GM23338 (cell line): ENCODE measurements at regions not wholly inside any gene's neighbourhood (a gene's known extent, or its start where the extent isn't known, plus 50 kb on each side); places are given as distances from the start of the nearest gene placed in this dataset.

Source experiments
- ATAC-seq: fragments of 200-7000 bp; cut with Tn5 transposase; 3 replicates; pipeline ENCODE4 v1.9.1; 2020
- DNase-seq: peaks from one replicate; pipeline ENCODE4 v3.0.0-alpha.2; 2015; ENCODE audit warnings: low spot score
- H2AFZ ChIP-seq: fragments of 200-600 bp; sonication (generic); 2 replicates; pipeline ENCODE4 v1.8.0; 2016; ENCODE audit warnings: antibody characterized with exemption, mild to moderate bottlenecking, moderate library complexity
- H3F3A ChIP-seq: fragments of 200-600 bp; sonication (generic); replicated peaks from 2 replicates; pipeline ENCODE4 v1.8.0; 2017; ENCODE audit warnings: antibody characterized with exemption, mixed run types, low read depth
- H3K27ac ChIP-seq: fragments of 200-600 bp; sonication (generic); 2 replicates; pipeline ENCODE4 v1.6.1; 2016; ENCODE audit warnings: low read depth
- H3K27me3 ChIP-seq: fragments of 200-600 bp; sonication (generic); 2 replicates; pipeline ENCODE4 v1.8.0; 2016; ENCODE audit warnings: mild to moderate bottlenecking, mixed run types, moderate library complexity; ENCODE audit not compliant: insufficient read depth
- H3K36me3 ChIP-seq: fragments of 200-600 bp; sonication (generic); 2 replicates; pipeline ENCODE4 v1.8.0; 2016; ENCODE audit warnings: mild to moderate bottlenecking; ENCODE audit not compliant: insufficient read depth
- H3K4me1 ChIP-seq: fragments of 200-600 bp; sonication (generic); 2 replicates; pipeline ENCODE4 v1.8.0; 2016; ENCODE audit warnings: mild to moderate bottlenecking, moderate library complexity; ENCODE audit not compliant: insufficient read depth
- H3K4me2 ChIP-seq: fragments of 200-600 bp; sonication (generic); 2 replicates; pipeline ENCODE4 v1.7.1; 2017; ENCODE audit warnings: mixed run types
- H3K4me3 ChIP-seq: fragments of 200-600 bp; sonication (generic); 2 replicates; pipeline ENCODE4 v1.6.1; 2016; ENCODE audit warnings: mixed run types
- H3K79me2 ChIP-seq: fragments of 200-600 bp; sonication (generic); replicated peaks from 2 replicates; pipeline ENCODE4 v1.8.0; 2017; ENCODE audit warnings: mild to moderate bottlenecking; ENCODE audit not compliant: insufficient read depth
- H3K9me2 ChIP-seq: fragments of 200-600 bp; sonication (generic); 2 replicates; pipeline ENCODE4 v1.8.0; 2017; ENCODE audit not compliant: insufficient read depth
- H4K20me1 ChIP-seq: fragments of 200-600 bp; sonication (generic); replicated peaks from 2 replicates; pipeline ENCODE4 v1.8.0; 2017; ENCODE audit warnings: mild to moderate bottlenecking; ENCODE audit not compliant: insufficient read depth
- H3K27ac Mint-ChIP-seq: 2 replicates; pipeline ENCODE4 v1.8.0; 2020; ENCODE audit warnings: inconsistent platforms, mild to moderate bottlenecking, moderate library complexity, mixed read lengths
- H3K27me3 Mint-ChIP-seq: 3 replicates; pipeline ENCODE4 v1.8.0; 2022; ENCODE audit warnings: low read depth, mild to moderate bottlenecking, moderate library complexity, mixed read lengths, inconsistent platforms; ENCODE audit not compliant: insufficient read depth, poor library complexity
- H3K36me3 Mint-ChIP-seq: 3 replicates; pipeline ENCODE4 v1.8.0; 2021; ENCODE audit warnings: low read depth, mild to moderate bottlenecking, inconsistent platforms, moderate library complexity, mixed read lengths
- H3K4me1 Mint-ChIP-seq: 3 replicates; pipeline ENCODE4 v1.8.0; 2020; ENCODE audit warnings: mild to moderate bottlenecking, inconsistent platforms, mixed read lengths
- H3K4me3 Mint-ChIP-seq: 3 replicates; pipeline ENCODE4 v1.8.0; 2021; ENCODE audit warnings: moderate library complexity, mild to moderate bottlenecking, inconsistent platforms, mixed read lengths
- H3K9me3 Mint-ChIP-seq: 3 replicates; pipeline ENCODE4 v1.8.0; 2020; ENCODE audit warnings: moderate library complexity, mild to moderate bottlenecking, inconsistent platforms, mixed read lengths
- CREB1 ChIP-seq: fragments of 250-450 bp; sonication (Bioruptor Pico); IDR thresholded peaks from 2 replicates; pipeline ENCODE4 v1.5.0; 2020; ENCODE audit warnings: low read depth, mild to moderate bottlenecking, moderate library complexity
- EZH2 ChIP-seq: fragments of 200-600 bp; sonication (generic); IDR thresholded peaks from one replicate; pipeline ENCODE4 v1.8.0; 2017; ENCODE audit warnings: antibody characterized with exemption, mild to moderate bottlenecking, low read depth; ENCODE audit not compliant: unreplicated experiment
- EZH2phosphoT487 ChIP-seq: fragments of 200-600 bp; sonication (generic); IDR thresholded peaks from one replicate; pipeline ENCODE4 v1.8.1; 2018; ENCODE audit warnings: antibody characterized with exemption; ENCODE audit not compliant: unreplicated experiment
- JUNB ChIP-seq: IDR thresholded peaks from one replicate; pipeline ENCODE4 v1.6.1; 2016; ENCODE audit warnings: antibody characterized with exemption; ENCODE audit not compliant: unreplicated experiment
- NANOG ChIP-seq: IDR thresholded peaks from 2 replicates; pipeline ENCODE4 v1.6.1; 2016; ENCODE audit warnings: antibody characterized with exemption, borderline replicate concordance
- POLR2AphosphoS5 ChIP-seq: IDR thresholded peaks from 2 replicates; pipeline ENCODE4 v1.6.1; 2016; ENCODE audit warnings: antibody characterized with exemption, low read depth
- STAT1 ChIP-seq: IDR thresholded peaks from one replicate; pipeline ENCODE4 v1.6.1; 2016; ENCODE audit warnings: antibody characterized with exemption; ENCODE audit not compliant: unreplicated experiment
- ZNF114 ChIP-seq: fragments of 250-450 bp; sonication (Bioruptor Pico); IDR thresholded peaks from 2 replicates; pipeline ENCODE4 v1.5.0; 2020; ENCODE audit warnings: mild to moderate bottlenecking, moderate library complexity
- ZNF331 ChIP-seq: fragments of 250-450 bp; sonication (Bioruptor Pico); IDR thresholded peaks from 2 replicates; pipeline ENCODE4 v1.5.0; 2020; ENCODE audit warnings: low read depth, mild to moderate bottlenecking, moderate library complexity
- TF ChIP-seq, protein P1 (sequence below), 2 experiments: fragments of 200-600 bp in 1 of 2; sonication (generic) in 1 of 2; conservative IDR thresholded peaks; 2 replicates each; pipeline versions ENCODE4 v1.5.1 to v1.6.1; 2016 to 2017; ENCODE audit warnings: antibody characterized with exemption in 2 of 2, low read depth in 2 of 2, mild to moderate bottlenecking in 2 of 2, moderate library complexity in 1 of 2
- TF ChIP-seq, protein P2 (sequence below): fragments of 250-450 bp; sonication (Bioruptor Pico); IDR thresholded peaks from 2 replicates; pipeline ENCODE4 v1.5.0; 2020; ENCODE audit warnings: mild to moderate bottlenecking, moderate library complexity
- TF ChIP-seq, protein P3 (sequence below): IDR thresholded peaks from one replicate; pipeline ENCODE4 v1.6.1; 2018; ENCODE audit warnings: antibody characterized with exemption; ENCODE audit not compliant: unreplicated experiment
- TF ChIP-seq, protein P4 (sequence below): IDR thresholded peaks from 2 replicates; pipeline ENCODE4 v1.6.1; 2016; ENCODE audit warnings: antibody characterized with exemption

DNA sequence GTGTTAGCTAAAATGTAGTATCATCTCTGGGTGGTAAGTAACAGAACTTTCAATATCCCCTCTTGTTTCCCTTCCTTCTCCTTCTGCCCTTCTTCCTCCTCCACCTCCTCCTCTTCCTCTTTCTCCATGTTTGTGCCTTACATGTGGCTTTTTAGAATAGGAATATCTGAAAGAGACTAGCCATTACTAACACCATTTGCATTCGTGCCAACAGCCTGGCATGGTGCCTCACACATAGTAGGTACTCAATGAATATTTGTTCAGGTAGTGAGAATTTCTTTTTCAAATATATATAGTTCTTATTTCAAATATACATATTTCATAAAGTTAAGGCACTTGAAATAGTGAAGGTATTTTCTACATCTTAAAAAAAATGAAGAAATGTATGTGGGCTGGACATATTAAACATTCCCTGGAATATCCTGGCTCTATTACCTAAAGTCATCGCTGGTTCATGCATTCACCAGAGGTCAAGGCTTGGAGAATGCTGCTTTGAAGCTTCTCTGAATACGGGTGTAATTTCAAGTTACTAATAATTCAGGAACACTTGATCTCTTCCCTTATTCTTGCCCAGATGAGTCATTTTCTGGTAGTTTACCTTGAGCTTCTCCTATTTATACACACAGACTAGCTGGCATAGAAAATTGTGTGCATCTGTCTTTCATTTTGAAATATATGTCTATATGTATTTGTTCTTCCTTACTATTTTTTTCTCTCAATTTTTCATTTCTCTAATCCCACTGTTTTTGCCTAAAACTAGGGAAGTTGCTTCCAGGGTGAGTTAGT is 319.4 kb downstream of the TGFB2 start:
- TF ChIP-seq NANOG (no peak), JUNB (no peak), EZH2phosphoT487 (no peak), EZH2 (no peak), ZNF331 (CRISPR knock-in tag) (no peak), ZNF114 (no peak), STAT1 (no peak), POLR2AphosphoS5 (no peak), CREB1 (CRISPR knock-in tag) (no peak)
- TF ChIP-seq, protein P1, sequence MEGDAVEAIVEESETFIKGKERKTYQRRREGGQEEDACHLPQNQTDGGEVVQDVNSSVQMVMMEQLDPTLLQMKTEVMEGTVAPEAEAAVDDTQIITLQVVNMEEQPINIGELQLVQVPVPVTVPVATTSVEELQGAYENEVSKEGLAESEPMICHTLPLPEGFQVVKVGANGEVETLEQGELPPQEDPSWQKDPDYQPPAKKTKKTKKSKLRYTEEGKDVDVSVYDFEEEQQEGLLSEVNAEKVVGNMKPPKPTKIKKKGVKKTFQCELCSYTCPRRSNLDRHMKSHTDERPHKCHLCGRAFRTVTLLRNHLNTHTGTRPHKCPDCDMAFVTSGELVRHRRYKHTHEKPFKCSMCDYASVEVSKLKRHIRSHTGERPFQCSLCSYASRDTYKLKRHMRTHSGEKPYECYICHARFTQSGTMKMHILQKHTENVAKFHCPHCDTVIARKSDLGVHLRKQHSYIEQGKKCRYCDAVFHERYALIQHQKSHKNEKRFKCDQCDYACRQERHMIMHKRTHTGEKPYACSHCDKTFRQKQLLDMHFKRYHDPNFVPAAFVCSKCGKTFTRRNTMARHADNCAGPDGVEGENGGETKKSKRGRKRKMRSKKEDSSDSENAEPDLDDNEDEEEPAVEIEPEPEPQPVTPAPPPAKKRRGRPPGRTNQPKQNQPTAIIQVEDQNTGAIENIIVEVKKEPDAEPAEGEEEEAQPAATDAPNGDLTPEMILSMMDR (conservative IDR thresholded peaks at IDR 0.05; ENCODE audit: low read depth in 2 of 2) = no peak
- TF ChIP-seq, protein P2, sequence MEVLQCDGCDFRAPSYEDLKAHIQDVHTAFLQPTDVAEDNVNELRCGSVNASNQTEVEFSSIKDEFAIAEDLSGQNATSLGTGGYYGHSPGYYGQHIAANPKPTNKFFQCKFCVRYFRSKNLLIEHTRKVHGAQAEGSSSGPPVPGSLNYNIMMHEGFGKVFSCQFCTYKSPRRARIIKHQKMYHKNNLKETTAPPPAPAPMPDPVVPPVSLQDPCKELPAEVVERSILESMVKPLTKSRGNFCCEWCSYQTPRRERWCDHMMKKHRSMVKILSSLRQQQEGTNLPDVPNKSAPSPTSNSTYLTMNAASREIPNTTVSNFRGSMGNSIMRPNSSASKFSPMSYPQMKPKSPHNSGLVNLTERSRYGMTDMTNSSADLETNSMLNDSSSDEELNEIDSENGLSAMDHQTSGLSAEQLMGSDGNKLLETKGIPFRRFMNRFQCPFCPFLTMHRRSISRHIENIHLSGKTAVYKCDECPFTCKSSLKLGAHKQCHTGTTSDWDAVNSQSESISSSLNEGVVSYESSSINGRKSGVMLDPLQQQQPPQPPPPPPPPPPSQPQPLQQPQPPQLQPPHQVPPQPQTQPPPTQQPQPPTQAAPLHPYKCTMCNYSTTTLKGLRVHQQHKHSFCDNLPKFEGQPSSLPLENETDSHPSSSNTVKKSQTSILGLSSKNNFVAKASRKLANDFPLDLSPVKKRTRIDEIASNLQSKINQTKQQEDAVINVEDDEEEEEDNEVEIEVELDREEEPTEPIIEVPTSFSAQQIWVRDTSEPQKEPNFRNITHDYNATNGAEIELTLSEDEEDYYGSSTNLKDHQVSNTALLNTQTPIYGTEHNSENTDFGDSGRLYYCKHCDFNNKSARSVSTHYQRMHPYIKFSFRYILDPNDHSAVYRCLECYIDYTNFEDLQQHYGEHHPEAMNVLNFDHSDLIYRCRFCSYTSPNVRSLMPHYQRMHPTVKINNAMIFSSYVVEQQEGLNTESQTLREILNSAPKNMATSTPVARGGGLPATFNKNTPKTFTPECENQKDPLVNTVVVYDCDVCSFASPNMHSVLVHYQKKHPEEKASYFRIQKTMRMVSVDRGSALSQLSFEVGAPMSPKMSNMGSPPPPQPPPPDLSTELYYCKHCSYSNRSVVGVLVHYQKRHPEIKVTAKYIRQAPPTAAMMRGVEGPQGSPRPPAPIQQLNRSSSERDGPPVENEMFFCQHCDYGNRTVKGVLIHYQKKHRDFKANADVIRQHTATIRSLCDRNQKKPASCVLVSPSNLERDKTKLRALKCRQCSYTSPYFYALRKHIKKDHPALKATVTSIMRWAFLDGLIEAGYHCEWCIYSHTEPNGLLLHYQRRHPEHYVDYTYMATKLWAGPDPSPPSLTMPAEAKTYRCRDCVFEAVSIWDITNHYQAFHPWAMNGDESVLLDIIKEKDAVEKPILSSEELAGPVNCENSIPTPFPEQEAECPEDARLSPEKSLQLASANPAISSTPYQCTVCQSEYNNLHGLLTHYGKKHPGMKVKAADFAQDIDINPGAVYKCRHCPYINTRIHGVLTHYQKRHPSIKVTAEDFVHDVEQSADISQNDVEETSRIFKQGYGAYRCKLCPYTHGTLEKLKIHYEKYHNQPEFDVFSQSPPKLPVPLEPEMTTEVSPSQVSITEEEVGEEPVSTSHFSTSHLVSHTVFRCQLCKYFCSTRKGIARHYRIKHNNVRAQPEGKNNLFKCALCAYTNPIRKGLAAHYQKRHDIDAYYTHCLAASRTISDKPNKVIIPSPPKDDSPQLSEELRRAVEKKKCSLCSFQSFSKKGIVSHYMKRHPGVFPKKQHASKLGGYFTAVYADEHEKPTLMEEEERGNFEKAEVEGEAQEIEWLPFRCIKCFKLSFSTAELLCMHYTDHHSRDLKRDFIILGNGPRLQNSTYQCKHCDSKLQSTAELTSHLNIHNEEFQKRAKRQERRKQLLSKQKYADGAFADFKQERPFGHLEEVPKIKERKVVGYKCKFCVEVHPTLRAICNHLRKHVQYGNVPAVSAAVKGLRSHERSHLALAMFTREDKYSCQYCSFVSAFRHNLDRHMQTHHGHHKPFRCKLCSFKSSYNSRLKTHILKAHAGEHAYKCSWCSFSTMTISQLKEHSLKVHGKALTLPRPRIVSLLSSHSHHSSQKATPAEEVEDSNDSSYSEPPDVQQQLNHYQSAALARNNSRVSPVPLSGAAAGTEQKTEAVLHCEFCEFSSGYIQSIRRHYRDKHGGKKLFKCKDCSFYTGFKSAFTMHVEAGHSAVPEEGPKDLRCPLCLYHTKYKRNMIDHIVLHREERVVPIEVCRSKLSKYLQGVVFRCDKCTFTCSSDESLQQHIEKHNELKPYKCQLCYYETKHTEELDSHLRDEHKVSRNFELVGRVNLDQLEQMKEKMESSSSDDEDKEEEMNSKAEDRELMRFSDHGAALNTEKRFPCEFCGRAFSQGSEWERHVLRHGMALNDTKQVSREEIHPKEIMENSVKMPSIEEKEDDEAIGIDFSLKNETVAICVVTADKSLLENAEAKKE (CRISPR knock-in tag) = no peak
- TF ChIP-seq, protein P3, sequence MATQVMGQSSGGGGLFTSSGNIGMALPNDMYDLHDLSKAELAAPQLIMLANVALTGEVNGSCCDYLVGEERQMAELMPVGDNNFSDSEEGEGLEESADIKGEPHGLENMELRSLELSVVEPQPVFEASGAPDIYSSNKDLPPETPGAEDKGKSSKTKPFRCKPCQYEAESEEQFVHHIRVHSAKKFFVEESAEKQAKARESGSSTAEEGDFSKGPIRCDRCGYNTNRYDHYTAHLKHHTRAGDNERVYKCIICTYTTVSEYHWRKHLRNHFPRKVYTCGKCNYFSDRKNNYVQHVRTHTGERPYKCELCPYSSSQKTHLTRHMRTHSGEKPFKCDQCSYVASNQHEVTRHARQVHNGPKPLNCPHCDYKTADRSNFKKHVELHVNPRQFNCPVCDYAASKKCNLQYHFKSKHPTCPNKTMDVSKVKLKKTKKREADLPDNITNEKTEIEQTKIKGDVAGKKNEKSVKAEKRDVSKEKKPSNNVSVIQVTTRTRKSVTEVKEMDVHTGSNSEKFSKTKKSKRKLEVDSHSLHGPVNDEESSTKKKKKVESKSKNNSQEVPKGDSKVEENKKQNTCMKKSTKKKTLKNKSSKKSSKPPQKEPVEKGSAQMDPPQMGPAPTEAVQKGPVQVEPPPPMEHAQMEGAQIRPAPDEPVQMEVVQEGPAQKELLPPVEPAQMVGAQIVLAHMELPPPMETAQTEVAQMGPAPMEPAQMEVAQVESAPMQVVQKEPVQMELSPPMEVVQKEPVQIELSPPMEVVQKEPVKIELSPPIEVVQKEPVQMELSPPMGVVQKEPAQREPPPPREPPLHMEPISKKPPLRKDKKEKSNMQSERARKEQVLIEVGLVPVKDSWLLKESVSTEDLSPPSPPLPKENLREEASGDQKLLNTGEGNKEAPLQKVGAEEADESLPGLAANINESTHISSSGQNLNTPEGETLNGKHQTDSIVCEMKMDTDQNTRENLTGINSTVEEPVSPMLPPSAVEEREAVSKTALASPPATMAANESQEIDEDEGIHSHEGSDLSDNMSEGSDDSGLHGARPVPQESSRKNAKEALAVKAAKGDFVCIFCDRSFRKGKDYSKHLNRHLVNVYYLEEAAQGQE = no peak
- TF ChIP-seq, protein P4, sequence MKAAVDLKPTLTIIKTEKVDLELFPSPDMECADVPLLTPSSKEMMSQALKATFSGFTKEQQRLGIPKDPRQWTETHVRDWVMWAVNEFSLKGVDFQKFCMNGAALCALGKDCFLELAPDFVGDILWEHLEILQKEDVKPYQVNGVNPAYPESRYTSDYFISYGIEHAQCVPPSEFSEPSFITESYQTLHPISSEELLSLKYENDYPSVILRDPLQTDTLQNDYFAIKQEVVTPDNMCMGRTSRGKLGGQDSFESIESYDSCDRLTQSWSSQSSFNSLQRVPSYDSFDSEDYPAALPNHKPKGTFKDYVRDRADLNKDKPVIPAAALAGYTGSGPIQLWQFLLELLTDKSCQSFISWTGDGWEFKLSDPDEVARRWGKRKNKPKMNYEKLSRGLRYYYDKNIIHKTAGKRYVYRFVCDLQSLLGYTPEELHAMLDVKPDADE = no peak
- H3K27ac ChIP-seq = no peak overlapping the region
- no peaks in the 10 kb centered on the region for H3K4me1 ChIP-seq
- Mint-ChIP-seq H3K9me3 (no peaks in the 10 kb centered on the region), H3K27ac (no peak overlapping the region), H3K4me1 (no peaks in the 10 kb centered on the region), H3K4me3 (no peak overlapping the region), H3K36me3 (no peaks in the 10 kb centered on the region), H3K27me3 (no peaks in the 10 kb centered on the region)
- 0 out of 2 replicates have a peak, but pooled peaks cover 4% of the 10 kb centered on the region for H3K9me2 ChIP-seq
- H3K4me2 ChIP-seq = no peak overlapping the region
- H4K20me1 ChIP-seq = no peaks in the 10 kb centered on the region
- H3K4me3 ChIP-seq = no peak overlapping the region
- no peaks in the 10 kb centered on the region for H3F3A ChIP-seq
- DNase-seq = no peak
- H2AFZ ChIP-seq = no peak overlapping the region
- ATAC-seq = no peak
- H3K36me3 ChIP-seq = no peaks in the 10 kb centered on the region
- no peaks in the 10 kb centered on the region for H3K27me3 ChIP-seq
- H3K79me2 ChIP-seq = no peaks in the 10 kb centered on the region
